ENCODE measurements at regions not wholly inside any gene's neighbourhood (a gene's known extent, or its start where the extent isn't known, plus 50 kb on each side); places are given as distances from the start of the nearest gene placed in this dataset.

GRCh38 chr1:20431176-20431460, 54.9 kb downstream of the CAMK2N1 start:
- TF ChIP-seq, protein P1, sequence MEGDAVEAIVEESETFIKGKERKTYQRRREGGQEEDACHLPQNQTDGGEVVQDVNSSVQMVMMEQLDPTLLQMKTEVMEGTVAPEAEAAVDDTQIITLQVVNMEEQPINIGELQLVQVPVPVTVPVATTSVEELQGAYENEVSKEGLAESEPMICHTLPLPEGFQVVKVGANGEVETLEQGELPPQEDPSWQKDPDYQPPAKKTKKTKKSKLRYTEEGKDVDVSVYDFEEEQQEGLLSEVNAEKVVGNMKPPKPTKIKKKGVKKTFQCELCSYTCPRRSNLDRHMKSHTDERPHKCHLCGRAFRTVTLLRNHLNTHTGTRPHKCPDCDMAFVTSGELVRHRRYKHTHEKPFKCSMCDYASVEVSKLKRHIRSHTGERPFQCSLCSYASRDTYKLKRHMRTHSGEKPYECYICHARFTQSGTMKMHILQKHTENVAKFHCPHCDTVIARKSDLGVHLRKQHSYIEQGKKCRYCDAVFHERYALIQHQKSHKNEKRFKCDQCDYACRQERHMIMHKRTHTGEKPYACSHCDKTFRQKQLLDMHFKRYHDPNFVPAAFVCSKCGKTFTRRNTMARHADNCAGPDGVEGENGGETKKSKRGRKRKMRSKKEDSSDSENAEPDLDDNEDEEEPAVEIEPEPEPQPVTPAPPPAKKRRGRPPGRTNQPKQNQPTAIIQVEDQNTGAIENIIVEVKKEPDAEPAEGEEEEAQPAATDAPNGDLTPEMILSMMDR (conservative IDR thresholded peaks at IDR 0.05): no peak
- TF ChIP-seq ZFX (IDR thresholded peaks at IDR 0.05): no peak
